PC-3 (cell line): ENCODE measurements at regions not wholly inside any gene's neighbourhood (a gene's known extent, or its start where the extent isn't known, plus 50 kb on each side); places are given as distances from the start of the nearest gene placed in this dataset.

Experiments used
- EZH2 ChIP-seq: fragments of 300-600 bp; sonication (generic); IDR thresholded peaks from one replicate; pipeline ENCODE4 v1.6.1; 2017; ENCODE audit warnings: antibody characterized with exemption, mild to moderate bottlenecking, low read length; ENCODE audit not compliant: unreplicated experiment
- EZH2phosphoT487 ChIP-seq: fragments of 300-600 bp; sonication (generic); IDR thresholded peaks from 2 replicates; pipeline ENCODE4 v1.6.1; 2018; ENCODE audit warnings: mild to moderate bottlenecking, antibody characterized with exemption, low read length, borderline replicate concordance
- TF ChIP-seq, protein P1 (sequence below): fragments of 300-600 bp; sonication (generic); conservative IDR thresholded peaks from 2 replicates; pipeline ENCODE4 v1.5.1; 2017; ENCODE audit warnings: antibody characterized with exemption, low read depth, mild to moderate bottlenecking, low read length

DNA sequence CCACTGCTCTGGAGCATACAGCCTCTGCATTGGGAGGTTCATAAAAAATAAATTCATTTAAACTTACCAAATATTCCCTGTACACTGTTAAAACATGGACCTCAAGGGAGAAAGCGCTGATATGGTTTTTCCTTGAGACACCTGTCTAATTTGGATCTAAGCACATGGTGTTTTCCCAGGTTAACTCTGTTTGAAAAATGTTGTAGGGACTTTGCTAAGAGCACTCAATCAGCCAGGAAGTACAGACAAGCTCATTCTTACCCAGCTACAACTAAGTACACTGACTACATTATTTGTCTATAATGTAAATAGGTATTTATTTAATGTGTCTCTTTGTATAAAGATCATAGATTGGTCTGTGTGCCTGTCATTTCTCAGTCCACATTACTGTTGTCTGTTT is 61.8 kb upstream of the BCAR3 start:
- TF ChIP-seq, protein P1, sequence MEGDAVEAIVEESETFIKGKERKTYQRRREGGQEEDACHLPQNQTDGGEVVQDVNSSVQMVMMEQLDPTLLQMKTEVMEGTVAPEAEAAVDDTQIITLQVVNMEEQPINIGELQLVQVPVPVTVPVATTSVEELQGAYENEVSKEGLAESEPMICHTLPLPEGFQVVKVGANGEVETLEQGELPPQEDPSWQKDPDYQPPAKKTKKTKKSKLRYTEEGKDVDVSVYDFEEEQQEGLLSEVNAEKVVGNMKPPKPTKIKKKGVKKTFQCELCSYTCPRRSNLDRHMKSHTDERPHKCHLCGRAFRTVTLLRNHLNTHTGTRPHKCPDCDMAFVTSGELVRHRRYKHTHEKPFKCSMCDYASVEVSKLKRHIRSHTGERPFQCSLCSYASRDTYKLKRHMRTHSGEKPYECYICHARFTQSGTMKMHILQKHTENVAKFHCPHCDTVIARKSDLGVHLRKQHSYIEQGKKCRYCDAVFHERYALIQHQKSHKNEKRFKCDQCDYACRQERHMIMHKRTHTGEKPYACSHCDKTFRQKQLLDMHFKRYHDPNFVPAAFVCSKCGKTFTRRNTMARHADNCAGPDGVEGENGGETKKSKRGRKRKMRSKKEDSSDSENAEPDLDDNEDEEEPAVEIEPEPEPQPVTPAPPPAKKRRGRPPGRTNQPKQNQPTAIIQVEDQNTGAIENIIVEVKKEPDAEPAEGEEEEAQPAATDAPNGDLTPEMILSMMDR: no peak
- TF ChIP-seq EZH2: no peak
- no peak for TF ChIP-seq EZH2phosphoT487
